NT2/D1 (cell line): ENCODE measurements at regions not wholly inside any gene's neighbourhood (a gene's known extent, or its start where the extent isn't known, plus 50 kb on each side); places are given as distances from the start of the nearest gene placed in this dataset.

Experiments used
- SUZ12 ChIP-seq: IDR thresholded peaks from 2 replicates; pipeline ENCODE4 v1.6.1; 2011; ENCODE audit not compliant: insufficient read length, insufficient read depth; ENCODE audit errors: extremely low read depth
- YY1 ChIP-seq: IDR thresholded peaks from 2 replicates; pipeline ENCODE4 v1.6.1; 2011; ENCODE audit not compliant: insufficient read length, insufficient read depth
- ZNF274 ChIP-seq: IDR thresholded peaks from 2 replicates; pipeline ENCODE4 v1.6.1; 2011; ENCODE audit warnings: mild to moderate bottlenecking, low read depth, low read length

DNA sequence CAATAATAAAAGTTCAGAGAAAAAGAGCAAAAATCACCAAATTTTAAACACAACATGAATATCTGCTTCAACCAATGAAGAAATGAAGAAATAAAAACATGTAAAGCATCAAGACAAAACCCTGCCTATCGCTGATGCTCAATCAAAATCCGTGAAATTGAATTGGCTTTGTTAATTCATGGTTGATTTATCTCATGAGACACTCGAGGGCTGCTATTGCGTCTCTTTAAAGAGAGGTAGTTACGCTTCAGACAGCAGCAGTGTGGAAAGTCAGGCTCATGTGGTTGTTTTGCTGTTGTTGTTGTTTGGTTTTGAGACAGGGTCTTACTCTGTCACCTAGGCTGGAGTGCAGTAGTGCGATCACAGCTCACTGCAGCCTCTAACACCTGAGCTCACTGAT is 65.5 kb upstream of the RGS7 start:
- TF ChIP-seq YY1 (no peak), ZNF274 (no peak), SUZ12 (no peak)
